Mucosa of rectum (tissue), 2 donors: ENCODE measurements at regions not wholly inside any gene's neighbourhood (a gene's known extent, or its start where the extent isn't known, plus 50 kb on each side); places are given as distances from the start of the nearest gene placed in this dataset.
"Not testable (repeated sequence)": the region's sequence is repeated elsewhere in the genome, so short reads cannot be mapped to it uniquely, and the experiment has no call there.

ENCODE experiments used
- H3K27ac ChIP-seq, 2 donors: one replicate each; pipeline ENCODE4 v1.7.0; 2013; ENCODE audit warnings: inconsistent platforms in 2 of 2, low read depth in 2 of 2, low read length in 2 of 2
- H3K27me3 ChIP-seq, 2 donors: one replicate each; pipeline ENCODE4 v1.7.0; 2013; ENCODE audit warnings: low read length in 2 of 2; ENCODE audit not compliant: control insufficient read depth in 2 of 2, insufficient read depth in 2 of 2
- H3K36me3 ChIP-seq, 2 donors: one replicate each; pipeline ENCODE4 v1.7.0; 2013; ENCODE audit warnings: low read length in 2 of 2; ENCODE audit not compliant: control insufficient read depth in 2 of 2, insufficient read depth in 2 of 2
- H3K4me1 ChIP-seq, 2 donors: one replicate each; pipeline ENCODE4 v1.7.0; 2013; ENCODE audit warnings: low read length in 2 of 2, mild to moderate bottlenecking in 1 of 2; ENCODE audit not compliant: control insufficient read depth in 2 of 2, insufficient read depth in 2 of 2
- H3K4me3 ChIP-seq, 2 donors: one replicate each; pipeline ENCODE4 v1.7.0; 2013; ENCODE audit warnings: low read length in 2 of 2
- H3K9ac ChIP-seq, 2 donors: one replicate each; pipeline ENCODE4 v1.7.0; 2013; ENCODE audit warnings: low read length in 2 of 2, low read depth in 1 of 2, mild to moderate bottlenecking in 1 of 2
- H3K9me3 ChIP-seq, 2 donors: one replicate each; pipeline ENCODE4 v1.7.0; 2013; ENCODE audit warnings: low read length in 2 of 2; ENCODE audit not compliant: control insufficient read depth in 2 of 2
- donor health status: healthy.
- donor health status: Normal muscosa, but diverticular disease.

GRCh38 chr15:93333126-93333525 is 244.1 kb upstream of the RGMA start:
- H3K4me3 ChIP-seq, H3K4me1 ChIP-seq, H3K36me3 ChIP-seq, H3K27ac ChIP-seq, H3K9ac ChIP-seq, H3K9me3 ChIP-seq, H3K27me3 ChIP-seq: not testable (repeated sequence)

DNA sequence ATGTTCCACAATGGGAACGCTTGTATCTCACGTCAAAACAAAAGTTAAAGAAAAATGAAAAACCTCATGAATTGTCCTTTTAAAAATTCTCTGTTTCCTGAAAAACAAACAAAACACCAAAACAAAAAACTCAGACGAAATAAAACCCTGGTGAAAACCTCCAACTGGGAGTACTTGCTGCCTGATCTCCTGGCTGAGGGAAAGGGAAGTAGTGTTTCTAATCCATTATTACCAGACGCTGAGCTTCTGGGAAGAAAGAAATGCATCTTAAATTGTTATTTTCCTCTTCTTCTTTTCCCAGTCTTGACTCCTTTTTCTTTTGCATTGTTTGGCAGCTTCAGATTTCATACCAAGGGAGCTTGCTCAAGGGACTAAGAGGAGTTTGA is 243.2 kb upstream of the RGMA start:
- no peaks in the 10 kb centered on the region for H3K27me3 ChIP-seq
- no peaks in the 10 kb centered on the region for H3K36me3 ChIP-seq
- H3K9me3 ChIP-seq, result no peaks in the 10 kb centered on the region
- H3K27ac ChIP-seq, result no peak overlapping the region
- H3K9ac ChIP-seq, result no peak overlapping the region
- no peak overlapping the region for H3K4me3 ChIP-seq
- no peaks in the 10 kb centered on the region for H3K4me1 ChIP-seq

DNA sequence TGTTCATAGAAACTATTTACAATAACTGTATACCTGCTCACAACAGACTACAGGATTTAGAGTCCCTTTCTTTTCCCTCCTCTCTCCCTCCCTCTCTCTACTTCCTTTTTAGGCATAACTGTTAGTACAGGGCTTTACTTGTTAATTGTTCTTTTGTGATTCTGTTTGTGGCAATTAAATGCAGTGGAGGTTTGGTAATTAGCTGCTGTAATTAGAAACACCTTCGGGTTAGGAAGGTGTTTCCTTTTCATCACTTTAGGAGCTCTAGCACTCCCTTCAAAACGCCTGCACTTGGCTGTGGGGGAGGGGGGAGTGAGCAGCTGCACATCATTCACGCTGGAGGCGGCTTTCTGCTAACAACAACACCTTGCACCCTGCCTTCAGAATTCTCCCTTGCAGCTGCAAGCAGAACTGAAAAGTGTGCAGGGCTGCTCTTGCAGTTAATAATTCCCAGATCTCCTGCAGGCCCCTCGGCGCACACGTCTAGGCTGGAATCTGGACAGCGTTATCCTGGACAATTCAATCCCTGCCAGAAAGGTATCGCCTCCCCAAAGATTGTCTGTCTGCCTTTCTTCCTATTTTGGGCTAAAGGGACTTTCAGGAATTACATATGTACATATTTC is 242.6 kb upstream of the RGMA start:
- H3K4me1 ChIP-seq, result no peaks in the 10 kb centered on the region
- no peaks in the 10 kb centered on the region for H3K27me3 ChIP-seq
- H3K27ac ChIP-seq, result no peak overlapping the region

DNA sequence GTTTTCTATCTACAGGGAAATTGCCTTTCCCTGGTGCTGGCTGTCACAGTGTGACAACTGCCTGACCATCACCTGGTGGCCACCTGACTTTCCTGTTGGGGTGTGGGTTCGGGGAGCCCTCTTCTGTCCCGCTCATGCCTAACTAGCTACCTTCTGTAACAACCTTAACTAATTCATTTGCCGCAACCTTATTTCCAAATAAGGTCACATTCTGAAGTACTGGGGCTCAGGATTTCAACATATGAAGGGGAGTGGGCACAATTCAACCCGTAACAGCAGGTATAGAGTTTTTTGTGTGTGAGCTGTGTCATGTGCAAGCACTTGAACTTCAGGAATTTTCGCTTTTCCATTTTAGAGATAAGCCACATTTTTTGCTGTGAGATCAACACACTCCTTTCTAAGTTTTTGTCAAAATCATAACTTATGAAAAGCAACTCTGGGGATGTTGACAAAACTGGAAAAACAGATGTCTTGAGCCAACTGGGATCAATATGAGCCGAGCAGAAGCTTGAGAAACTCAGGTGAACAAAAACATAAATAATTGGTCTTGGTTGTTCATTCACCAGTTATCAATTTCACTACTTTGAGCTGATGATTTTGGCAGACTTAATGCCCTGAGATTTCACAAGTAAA is 242.0 kb upstream of the RGMA start:
- Histone ChIP-seq H3K9me3 (no peaks in the 10 kb centered on the region), H3K27me3 (no peaks in the 10 kb centered on the region), H3K27ac (no peak overlapping the region), H3K4me1 (no peaks in the 10 kb centered on the region), H3K4me3 (no peak overlapping the region), H3K36me3 (no peaks in the 10 kb centered on the region), H3K9ac (no peak overlapping the region)

More for the DNA sequence above, 242.6 kb upstream of the RGMA start:
- H3K36me3 ChIP-seq, result no peaks in the 10 kb centered on the region
- H3K4me3 ChIP-seq, result no peak overlapping the region
- no peaks in the 10 kb centered on the region for H3K9me3 ChIP-seq
- H3K9ac ChIP-seq, result no peak overlapping the region

GRCh38 chr15:93327364-93327763 is 238.4 kb upstream of the RGMA start:
- H3K9ac ChIP-seq, result no peak overlapping the region
- no peaks in the 10 kb centered on the region for H3K9me3 ChIP-seq
- no peak overlapping the region for H3K27ac ChIP-seq
- H3K4me3 ChIP-seq, result no peak overlapping the region
- H3K27me3 ChIP-seq, result no peaks in the 10 kb centered on the region
- H3K4me1 ChIP-seq, result no peaks in the 10 kb centered on the region
- no peaks in the 10 kb centered on the region for H3K36me3 ChIP-seq

DNA sequence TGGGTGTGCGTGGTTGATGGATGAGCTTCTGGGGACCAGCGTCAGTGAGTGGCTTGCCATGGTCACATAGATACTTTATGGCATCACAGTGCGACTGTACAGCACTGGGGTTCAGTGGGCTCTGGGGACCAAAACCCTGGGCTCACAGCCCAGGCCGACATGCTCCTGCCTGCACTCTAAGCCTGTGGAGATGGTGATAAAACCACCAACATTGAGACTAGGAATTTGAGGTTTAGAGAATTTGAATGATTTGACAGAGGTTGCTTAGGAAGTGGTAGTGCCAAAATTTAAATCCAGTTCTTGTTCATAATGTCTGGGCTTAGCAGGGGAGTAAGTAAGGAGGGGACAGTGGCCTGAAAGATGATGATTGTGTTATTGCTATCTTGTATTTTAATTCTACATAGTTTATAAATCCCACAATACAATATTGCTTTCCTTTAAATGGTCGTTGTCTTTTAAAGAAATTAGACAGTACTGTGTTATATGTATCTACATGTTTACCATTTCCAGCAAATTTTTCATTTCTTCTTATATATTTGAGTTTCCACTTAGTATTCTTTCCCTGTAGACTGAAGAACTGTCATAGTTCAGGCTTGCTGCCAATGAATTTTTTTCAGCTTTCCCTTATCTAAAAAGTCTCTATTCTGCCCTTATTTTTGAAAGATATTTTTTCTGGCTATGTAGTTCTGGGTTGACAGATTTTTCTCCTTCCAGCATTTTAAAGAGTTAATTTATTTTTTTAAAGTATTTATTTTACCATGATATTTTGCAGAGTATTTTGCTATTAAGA is 235.4 kb upstream of the RGMA start:
- H3K36me3 ChIP-seq, result no peaks in the 10 kb centered on the region
- H3K9me3 ChIP-seq, result no peaks in the 10 kb centered on the region
- H3K4me1 ChIP-seq, result no peaks in the 10 kb centered on the region
- no peak overlapping the region for H3K9ac ChIP-seq
- H3K4me3 ChIP-seq, result no peak overlapping the region
- H3K27me3 ChIP-seq, result no peaks in the 10 kb centered on the region
- no peak overlapping the region for H3K27ac ChIP-seq

DNA sequence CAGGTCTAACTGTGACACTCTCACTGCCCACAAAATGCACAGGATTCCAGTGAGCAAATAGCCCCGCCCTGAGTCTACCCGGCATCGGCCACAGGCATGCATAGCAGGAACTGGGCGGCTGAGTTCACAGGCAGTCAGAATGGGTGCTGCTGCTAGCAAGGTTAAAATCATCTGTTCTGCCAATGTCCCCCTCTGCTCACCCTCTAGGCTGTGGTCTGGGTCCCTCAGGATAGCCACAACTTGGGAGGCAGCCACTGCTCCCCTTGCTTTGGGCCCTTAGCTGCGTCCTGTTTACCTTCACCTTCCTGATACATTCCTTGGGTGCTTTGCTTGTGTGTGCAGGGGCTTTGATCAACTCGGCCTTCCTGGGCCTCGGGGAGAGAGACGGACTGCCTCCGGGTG is 232.9 kb upstream of the RGMA start:
- Histone ChIP-seq H3K9me3 (no peaks in the 10 kb centered on the region), H3K4me1 (no peaks in the 10 kb centered on the region), H3K9ac (no peak overlapping the region), H3K36me3 (no peaks in the 10 kb centered on the region), H3K27ac (no peak overlapping the region), H3K27me3 (no peaks in the 10 kb centered on the region), H3K4me3 (no peak overlapping the region)

DNA sequence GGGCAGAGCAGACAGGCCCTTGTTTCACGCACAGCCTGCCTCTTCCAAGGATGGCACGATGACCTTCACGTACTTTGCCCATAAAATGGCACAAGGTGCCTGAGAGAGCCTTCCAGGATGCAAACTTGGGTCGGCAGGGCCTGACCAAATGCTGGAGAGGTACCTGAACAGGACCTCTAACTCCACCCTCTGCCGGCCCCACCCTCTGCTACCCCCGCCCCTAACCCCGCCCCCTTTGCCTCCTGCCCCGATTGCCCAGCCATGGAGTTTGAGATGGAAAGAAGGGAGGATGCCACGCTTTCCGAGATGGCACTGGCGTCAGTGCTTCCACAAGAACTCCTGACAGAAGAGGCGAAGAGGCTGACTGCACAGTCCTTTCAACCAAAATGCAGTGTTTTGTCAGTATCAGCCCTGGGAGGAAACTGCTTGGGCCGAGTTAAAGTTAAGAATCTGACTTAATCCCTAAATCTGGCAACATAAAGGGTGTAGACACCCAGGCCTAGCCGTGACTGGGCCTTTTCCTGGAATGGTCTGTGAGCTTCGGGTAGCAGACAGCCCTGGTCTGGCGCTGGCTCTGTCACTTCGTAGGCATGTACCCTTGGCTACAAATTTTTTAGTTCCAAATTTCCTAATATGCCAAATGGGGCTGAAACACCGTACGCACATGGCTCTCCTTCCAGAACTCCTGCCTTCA is 230.3 kb upstream of the RGMA start:
- H3K9ac ChIP-seq, result no peak overlapping the region
- no peaks in the 10 kb centered on the region for H3K4me1 ChIP-seq
- H3K4me3 ChIP-seq, result no peak overlapping the region
- H3K36me3 ChIP-seq, result no peaks in the 10 kb centered on the region
- no peaks in the 10 kb centered on the region for H3K9me3 ChIP-seq
- no peaks in the 10 kb centered on the region for H3K27me3 ChIP-seq
- H3K27ac ChIP-seq, result no peak overlapping the region

DNA sequence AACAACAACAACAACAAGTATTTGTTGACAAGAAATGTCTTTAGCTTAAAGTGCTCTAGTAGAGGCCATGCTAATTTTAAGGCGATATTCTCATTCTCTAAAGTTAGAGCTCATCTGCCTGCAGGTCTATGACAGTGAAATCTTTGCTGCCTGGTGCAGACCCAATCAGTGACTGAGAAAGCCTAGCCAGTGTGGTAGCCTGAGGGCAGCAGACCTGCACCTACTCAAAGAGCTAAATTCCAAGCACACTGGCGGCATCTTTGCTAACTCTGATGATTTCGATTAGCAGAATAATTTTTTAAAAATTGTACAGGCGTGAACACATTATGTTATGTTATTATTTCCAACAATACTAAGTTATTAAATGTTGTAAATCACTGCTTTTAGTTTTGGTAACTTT is 228.8 kb upstream of the RGMA start:
- no peaks in the 10 kb centered on the region for H3K4me1 ChIP-seq
- no peak overlapping the region for H3K27ac ChIP-seq
- H3K36me3 ChIP-seq, result no peaks in the 10 kb centered on the region
- no peak overlapping the region for H3K9ac ChIP-seq
- no peaks in the 10 kb centered on the region for H3K27me3 ChIP-seq
- no peaks in the 10 kb centered on the region for H3K9me3 ChIP-seq
- H3K4me3 ChIP-seq, result no peak overlapping the region

DNA sequence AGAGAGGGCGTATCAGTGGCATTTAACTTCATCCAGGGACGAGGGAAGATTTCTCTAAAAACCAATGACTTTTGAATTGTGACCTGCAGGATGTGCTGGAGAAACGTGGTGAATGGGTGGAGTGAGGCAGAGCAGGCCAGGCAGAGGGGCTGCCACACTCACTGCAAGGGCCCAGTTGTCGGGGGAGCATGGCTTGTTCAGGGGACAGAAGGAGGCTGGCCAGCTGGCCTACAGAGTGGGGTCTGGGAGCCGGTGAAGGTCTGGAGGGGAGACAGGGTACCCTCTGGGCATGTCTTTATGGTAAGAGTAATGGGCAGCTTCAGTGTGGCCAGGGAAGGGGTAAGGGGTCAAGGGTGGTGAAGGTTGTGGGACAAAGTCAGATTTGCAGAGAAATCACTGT is 225.2 kb upstream of the RGMA start:
- Histone ChIP-seq H3K4me1 (no peaks in the 10 kb centered on the region), H3K27me3 (no peaks in the 10 kb centered on the region), H3K36me3 (no peaks in the 10 kb centered on the region), H3K4me3 (no peak overlapping the region), H3K27ac (no peak overlapping the region), H3K9ac (no peak overlapping the region), H3K9me3 (no peaks in the 10 kb centered on the region)
